ENCODE measurements at regions not wholly inside any gene's neighbourhood (a gene's known extent, or its start where the extent isn't known, plus 50 kb on each side); places are given as distances from the start of the nearest gene placed in this dataset.

DNA sequence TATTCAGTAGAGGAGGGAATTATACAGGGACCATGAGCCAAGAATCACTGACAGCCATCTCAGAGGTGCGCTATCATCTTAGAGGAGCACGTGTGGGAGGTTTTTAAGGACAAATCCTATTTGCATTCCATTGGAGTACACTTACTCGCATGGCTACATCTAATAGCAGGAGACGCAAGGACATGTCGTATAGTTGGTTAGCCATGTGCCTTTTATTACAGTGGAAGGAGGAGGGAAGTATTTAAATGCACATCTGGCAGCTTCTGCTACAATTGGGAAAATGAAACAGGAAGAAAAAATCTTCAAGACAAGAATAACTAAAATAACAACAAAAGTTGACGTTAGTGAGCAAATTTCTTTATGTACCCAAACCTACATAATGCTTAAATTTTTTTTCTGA lies 86.5 kb upstream of the UGP2 start:
- TF ChIP-seq POLR2AphosphoS5 (IDR thresholded peaks at IDR 0.05) (no peak), EP300 (IDR thresholded peaks at IDR 0.05) (no peak), POLR2A (IDR thresholded peaks at IDR 0.05) (no peak)
- TF ChIP-seq, protein P1, sequence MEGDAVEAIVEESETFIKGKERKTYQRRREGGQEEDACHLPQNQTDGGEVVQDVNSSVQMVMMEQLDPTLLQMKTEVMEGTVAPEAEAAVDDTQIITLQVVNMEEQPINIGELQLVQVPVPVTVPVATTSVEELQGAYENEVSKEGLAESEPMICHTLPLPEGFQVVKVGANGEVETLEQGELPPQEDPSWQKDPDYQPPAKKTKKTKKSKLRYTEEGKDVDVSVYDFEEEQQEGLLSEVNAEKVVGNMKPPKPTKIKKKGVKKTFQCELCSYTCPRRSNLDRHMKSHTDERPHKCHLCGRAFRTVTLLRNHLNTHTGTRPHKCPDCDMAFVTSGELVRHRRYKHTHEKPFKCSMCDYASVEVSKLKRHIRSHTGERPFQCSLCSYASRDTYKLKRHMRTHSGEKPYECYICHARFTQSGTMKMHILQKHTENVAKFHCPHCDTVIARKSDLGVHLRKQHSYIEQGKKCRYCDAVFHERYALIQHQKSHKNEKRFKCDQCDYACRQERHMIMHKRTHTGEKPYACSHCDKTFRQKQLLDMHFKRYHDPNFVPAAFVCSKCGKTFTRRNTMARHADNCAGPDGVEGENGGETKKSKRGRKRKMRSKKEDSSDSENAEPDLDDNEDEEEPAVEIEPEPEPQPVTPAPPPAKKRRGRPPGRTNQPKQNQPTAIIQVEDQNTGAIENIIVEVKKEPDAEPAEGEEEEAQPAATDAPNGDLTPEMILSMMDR (IDR thresholded peaks at IDR 0.05): no peak

Data from gastroesophageal sphincter (tissue), 3 donors.